H9 (cell line): ENCODE measurements at regions not wholly inside any gene's neighbourhood (a gene's known extent, or its start where the extent isn't known, plus 50 kb on each side); places are given as distances from the start of the nearest gene placed in this dataset.

Experiments
- DNase-seq: peaks from one replicate; pipeline ENCODE4 v3.0.0-alpha.2; 2017
- H2AFZ ChIP-seq: one replicate; pipeline ENCODE4 v1.6.1; 2013; ENCODE audit warnings: mild to moderate bottlenecking, low read length, control low read depth, moderate library complexity
- H2AK5ac ChIP-seq: 2 replicates; pipeline ENCODE4 v1.6.1; 2013; ENCODE audit warnings: low read length, control low read depth, mixed read lengths; ENCODE audit not compliant: insufficient read length
- H2BK120ac ChIP-seq: one replicate; pipeline ENCODE4 v1.6.1; 2013; ENCODE audit warnings: low read depth, mild to moderate bottlenecking, low read length, control low read depth, inconsistent platforms; ENCODE audit not compliant: poor library complexity, severe bottlenecking
- H2BK12ac ChIP-seq: 2 replicates; pipeline ENCODE4 v1.6.1; 2013; ENCODE audit warnings: low read length, control low read depth, mixed read lengths, low read depth; ENCODE audit not compliant: insufficient read length
- H2BK15ac ChIP-seq: 2 replicates; pipeline ENCODE4 v1.6.1; 2013; ENCODE audit warnings: low read depth, low read length, control low read depth
- H2BK20ac ChIP-seq: one replicate; pipeline ENCODE4 v1.6.1; 2013; ENCODE audit warnings: low read depth, mild to moderate bottlenecking, low read length, control low read depth, inconsistent platforms; ENCODE audit not compliant: poor library complexity, severe bottlenecking
- H2BK5ac ChIP-seq: 2 replicates; pipeline ENCODE4 v1.6.1; 2013; ENCODE audit warnings: low read length, control low read depth, mixed read lengths; ENCODE audit not compliant: insufficient read length
- H3K14ac ChIP-seq: 2 replicates; pipeline ENCODE4 v1.6.1; 2013; ENCODE audit warnings: low read length, control low read depth; ENCODE audit not compliant: insufficient read depth
- H3K18ac ChIP-seq: 2 replicates; pipeline ENCODE4 v1.6.1; 2013; ENCODE audit warnings: low read depth, mild to moderate bottlenecking, mixed read lengths, low read length, control low read depth; ENCODE audit not compliant: insufficient read length
- H3K23ac ChIP-seq: 2 replicates; pipeline ENCODE4 v1.6.1; 2013; ENCODE audit warnings: low read length, control low read depth, mixed read lengths, low read depth; ENCODE audit not compliant: insufficient read length
- H3K23me2 ChIP-seq: 2 replicates; pipeline ENCODE4 v1.6.1; 2013; ENCODE audit warnings: low read depth, mild to moderate bottlenecking, mixed read lengths, low read length, control low read depth; ENCODE audit not compliant: insufficient read length, poor library complexity, severe bottlenecking
- H3K27ac ChIP-seq: 2 replicates; pipeline ENCODE4 v1.5.1; 2013; ENCODE audit warnings: low read length, control low read depth, mixed read lengths, low read depth; ENCODE audit not compliant: insufficient read length
- H3K27me3 ChIP-seq: 2 replicates; pipeline ENCODE4 v1.6.1; 2013; ENCODE audit warnings: low read length, control low read depth, inconsistent platforms; ENCODE audit not compliant: insufficient read depth
- H3K4ac ChIP-seq: 2 replicates; pipeline ENCODE4 v1.6.1; 2013; ENCODE audit warnings: low read depth, mild to moderate bottlenecking, control low read depth, inconsistent platforms, low read length, moderate library complexity
- H3K4me1 ChIP-seq: 2 replicates; pipeline ENCODE4 v1.6.1; 2013; ENCODE audit warnings: low read length, control low read depth, inconsistent platforms; ENCODE audit not compliant: insufficient read depth
- H3K4me2 ChIP-seq: 2 replicates; pipeline ENCODE4 v1.6.1; 2013; ENCODE audit warnings: low read length, control low read depth, mixed read lengths; ENCODE audit not compliant: insufficient read length, insufficient read depth
- H3K56ac ChIP-seq: 2 replicates; pipeline ENCODE4 v1.6.1; 2013; ENCODE audit warnings: low read depth, mild to moderate bottlenecking, mixed read lengths, low read length, control low read depth; ENCODE audit not compliant: insufficient read length
- H3K79me1 ChIP-seq: 2 replicates; pipeline ENCODE4 v1.6.1; 2013; ENCODE audit warnings: low read depth, mild to moderate bottlenecking, moderate library complexity, low read length, control low read depth, inconsistent platforms; ENCODE audit not compliant: insufficient read depth, poor library complexity, severe bottlenecking
- H3K79me2 ChIP-seq: 2 replicates; pipeline ENCODE4 v1.6.1; 2013; ENCODE audit warnings: low read length, control low read depth, inconsistent platforms; ENCODE audit not compliant: insufficient read depth
- H3K9ac ChIP-seq: 2 replicates; pipeline ENCODE4 v1.6.1; 2013; ENCODE audit warnings: low read length, control low read depth, mixed read lengths; ENCODE audit not compliant: insufficient read length; ENCODE audit errors: extremely low read depth
- H3K9me3 ChIP-seq: one replicate; pipeline ENCODE4 v1.6.1; 2013; ENCODE audit warnings: low read depth, low read length, inconsistent platforms; ENCODE audit not compliant: control insufficient read depth
- H3T11ph ChIP-seq: one replicate; pipeline ENCODE4 v1.6.1; 2013; ENCODE audit warnings: mild to moderate bottlenecking, low read length, control low read depth, inconsistent platforms
- H4K20me1 ChIP-seq: one replicate; pipeline ENCODE4 v1.6.1; 2013; ENCODE audit not compliant: control insufficient read depth, insufficient read length, insufficient read depth
- H4K5ac ChIP-seq: 2 replicates; pipeline ENCODE4 v1.6.1; 2013; ENCODE audit warnings: low read depth, mild to moderate bottlenecking, mixed read lengths, low read length, control low read depth; ENCODE audit not compliant: insufficient read length
- H4K8ac ChIP-seq: replicated peaks from 2 replicates; pipeline ENCODE4 v1.6.1; 2013; ENCODE audit warnings: low read length, control low read depth, mixed read lengths, low read depth; ENCODE audit not compliant: insufficient read length
- H4K91ac ChIP-seq: 2 replicates; pipeline ENCODE4 v1.6.1; 2013; ENCODE audit warnings: low read depth, mild to moderate bottlenecking, moderate library complexity, mixed read lengths, low read length, control low read depth; ENCODE audit not compliant: insufficient read length
- H3K27ac Mint-ChIP-seq, 3 experiments: 2 replicates in 2 of 3; 3 replicates in 1 of 3; pipeline ENCODE4 v1.8.0; 2020 to 2021; ENCODE audit warnings: mixed read lengths in 3 of 3, mild to moderate bottlenecking in 1 of 3, moderate library complexity in 1 of 3
- H3K27me3 Mint-ChIP-seq: 2 replicates; pipeline ENCODE4 v1.8.0; 2021; ENCODE audit warnings: low read depth, mild to moderate bottlenecking, moderate library complexity, mixed read lengths
- H3K36me3 Mint-ChIP-seq, 3 experiments: 2 replicates in 2 of 3; 3 replicates in 1 of 3; pipeline ENCODE4 v1.8.0; 2020 to 2021; ENCODE audit warnings: low read depth in 3 of 3, mixed read lengths in 3 of 3; ENCODE audit not compliant: insufficient read depth in 1 of 3
- H3K4me1 Mint-ChIP-seq, 2 experiments: 2 replicates each; pipeline ENCODE4 v1.8.0; 2020; ENCODE audit warnings: mixed read lengths in 2 of 2
- H3K4me3 Mint-ChIP-seq, 2 experiments: 2 replicates in 1 of 2; 3 replicates in 1 of 2; pipeline ENCODE4 v1.8.0; 2020 to 2021; ENCODE audit warnings: mild to moderate bottlenecking in 2 of 2, mixed read lengths in 2 of 2, moderate library complexity in 1 of 2
- H3K9me3 Mint-ChIP-seq, 2 experiments: 2 replicates in 1 of 2; 3 replicates in 1 of 2; pipeline ENCODE4 v1.8.0; 2020; ENCODE audit warnings: mild to moderate bottlenecking in 2 of 2, mixed read lengths in 2 of 2, moderate library complexity in 1 of 2
- WGBS: extraction: QIAGEN DNeasy Blood & Tissue Kit; methylation state at CpG from one replicate; pipeline ENCODE4 v1.1.7; 2013; ENCODE audit warnings: missing lambda C conversion rate, low lambda C conversion rate, mixed read lengths; ENCODE audit not compliant: insufficient read length; ENCODE audit errors: extremely low coverage; 5-methylcytosine and 5-hydroxymethylcytosine counted together
- TF ChIP-seq, protein P1 (sequence below): fragments of 200-600 bp; sonication (generic); conservative IDR thresholded peaks from 3 replicates; pipeline ENCODE4 v1.8.0; 2021; ENCODE audit warnings: antibody characterized with exemption, mild to moderate bottlenecking

GRCh38 chr20:48448666-48449600, 378.9 kb downstream of the PREX1 start:
- no CpG with 5 or more reads among the region's 10 CpGs for WGBS
- Histone ChIP-seq H3K23me2 (no peaks in the 10 kb centered on the region), H2BK5ac (no peak overlapping the region), H3K27ac (no peak overlapping the region), H2AK5ac (no peak overlapping the region), H3K79me1 (no peaks in the 10 kb centered on the region), H3T11ph (no peak overlapping the region), H2BK15ac (no peak overlapping the region), H2BK20ac (no peak overlapping the region), H3K18ac (no peak overlapping the region), H3K79me2 (no peaks in the 10 kb centered on the region), H4K91ac (no peak overlapping the region), H4K5ac (no peak overlapping the region), H4K20me1 (no peaks in the 10 kb centered on the region), H3K14ac (no peak overlapping the region; the same call in 1 of the 2 replicates), H3K9me3 (no peaks in the 10 kb centered on the region), H3K56ac (no peak overlapping the region), H3K9ac (no peak overlapping the region), H2AFZ (no peak overlapping the region), H2BK12ac (no peak overlapping the region), H3K4ac (no peak overlapping the region), H2BK120ac (no peak overlapping the region), H3K27me3 (no peaks in the 10 kb centered on the region), H3K4me1 (no peaks in the 10 kb centered on the region), H3K4me2 (no peak overlapping the region), H4K8ac (no peak overlapping the region), H3K23ac (no peak overlapping the region)
- Mint-ChIP-seq H3K9me3 (peaks cover 8 to 12% of the 10 kb centered on the region in 2 experiments), H3K27ac (no peak overlapping the region), H3K4me3 (no peak overlapping the region), H3K27me3 (peaks cover 8% of the 10 kb centered on the region), H3K4me1 (no peaks in the 10 kb centered on the region), H3K36me3 (peaks cover 3 to 13% (median 5%) of the 10 kb centered on the region in 3 experiments)
- TF ChIP-seq, protein P1, sequence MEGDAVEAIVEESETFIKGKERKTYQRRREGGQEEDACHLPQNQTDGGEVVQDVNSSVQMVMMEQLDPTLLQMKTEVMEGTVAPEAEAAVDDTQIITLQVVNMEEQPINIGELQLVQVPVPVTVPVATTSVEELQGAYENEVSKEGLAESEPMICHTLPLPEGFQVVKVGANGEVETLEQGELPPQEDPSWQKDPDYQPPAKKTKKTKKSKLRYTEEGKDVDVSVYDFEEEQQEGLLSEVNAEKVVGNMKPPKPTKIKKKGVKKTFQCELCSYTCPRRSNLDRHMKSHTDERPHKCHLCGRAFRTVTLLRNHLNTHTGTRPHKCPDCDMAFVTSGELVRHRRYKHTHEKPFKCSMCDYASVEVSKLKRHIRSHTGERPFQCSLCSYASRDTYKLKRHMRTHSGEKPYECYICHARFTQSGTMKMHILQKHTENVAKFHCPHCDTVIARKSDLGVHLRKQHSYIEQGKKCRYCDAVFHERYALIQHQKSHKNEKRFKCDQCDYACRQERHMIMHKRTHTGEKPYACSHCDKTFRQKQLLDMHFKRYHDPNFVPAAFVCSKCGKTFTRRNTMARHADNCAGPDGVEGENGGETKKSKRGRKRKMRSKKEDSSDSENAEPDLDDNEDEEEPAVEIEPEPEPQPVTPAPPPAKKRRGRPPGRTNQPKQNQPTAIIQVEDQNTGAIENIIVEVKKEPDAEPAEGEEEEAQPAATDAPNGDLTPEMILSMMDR: no peak; the same call in 2 of the 3 replicates
- no peak for DNase-seq
